ENCODE measurements at regions not wholly inside any gene's neighbourhood (a gene's known extent, or its start where the extent isn't known, plus 50 kb on each side); places are given as distances from the start of the nearest gene placed in this dataset.

GRCh38 chr11:122513997-122514396, 141.5 kb upstream of the UBASH3B start:
- TF ChIP-seq CTCF (conservative IDR thresholded peaks at IDR 0.05; ENCODE audit: low read length) = no peak
- TF ChIP-seq EZH2phosphoT487 (IDR thresholded peaks at IDR 0.05; ENCODE audit: borderline replicate concordance) = no peak

Data from Loucy (cell line).